NCI-H2107 (cell line): ENCODE measurements at regions not wholly inside any gene's neighbourhood (a gene's known extent, or its start where the extent isn't known, plus 50 kb on each side); places are given as distances from the start of the nearest gene placed in this dataset.

Experiments used
- DNase-seq: peaks from one replicate; lab custom pipeline; 2025; lab: John Stamatoyannopoulos, UW

GRCh38 chr9:13648068-13648467 lies 368.6 kb upstream of the MPDZ start:
- no peak for DNase-seq

GRCh38 chr9:13646500-13647021 lies 367.1 kb upstream of the MPDZ start:
- DNase-seq, result no peak

- DNase-seq, result no peak
These were observed 366.1 kb upstream of the MPDZ start for GRCh38 chr9:13645557-13645956.

GRCh38 chr9:13644675-13645074 lies 365.2 kb upstream of the MPDZ start:
- DNase-seq, result no peak

- DNase-seq, result no peak
These were observed 363.2 kb upstream of the MPDZ start for GRCh38 chr9:13642646-13643045.

- DNase-seq, result no peak
These were observed 349.6 kb upstream of the MPDZ start for GRCh38 chr9:13629067-13629466.

GRCh38 chr9:13628526-13628925 lies 349.0 kb upstream of the MPDZ start:
- no peak for DNase-seq

- DNase-seq, result no peak
These were observed 348.0 kb upstream of the MPDZ start for GRCh38 chr9:13627502-13627901.

- DNase-seq, result no peak
These were observed 347.6 kb upstream of the MPDZ start for GRCh38 chr9:13627071-13627470.

GRCh38 chr9:13626601-13627000 lies 347.1 kb upstream of the MPDZ start:
- no peak for DNase-seq

GRCh38 chr9:13621872-13622564 lies 342.5 kb upstream of the MPDZ start:
- DNase-seq, result no peak

GRCh38 chr9:13616491-13617035 lies 337.1 kb upstream of the MPDZ start:
- DNase-seq, result no peak

GRCh38 chr9:13615660-13616490 lies 336.4 kb upstream of the MPDZ start:
- no peak for DNase-seq

GRCh38 chr9:13614060-13614459 lies 334.6 kb upstream of the MPDZ start:
- no peak for DNase-seq

GRCh38 chr9:13613296-13613695 lies 333.8 kb upstream of the MPDZ start:
- no peak for DNase-seq

GRCh38 chr9:13608451-13608850 lies 329.0 kb upstream of the MPDZ start:
- DNase-seq, result no peak

- DNase-seq, result no peak
These were observed 328.3 kb upstream of the MPDZ start for GRCh38 chr9:13607481-13608441.

GRCh38 chr9:13606586-13606985 lies 327.1 kb upstream of the MPDZ start:
- no peak for DNase-seq

GRCh38 chr9:13603921-13604320 lies 324.4 kb upstream of the MPDZ start:
- DNase-seq, result no peak

- no peak for DNase-seq
These were observed 319.2 kb upstream of the MPDZ start for GRCh38 chr9:13598738-13599137.

- no peak for DNase-seq
These were observed 317.9 kb upstream of the MPDZ start for GRCh38 chr9:13597427-13597826.

- DNase-seq, result no peak
These were observed 317.5 kb upstream of the MPDZ start for GRCh38 chr9:13597004-13597403.
